Mucosa of descending colon (tissue), 3 donors: ENCODE measurements at regions not wholly inside any gene's neighbourhood (a gene's known extent, or its start where the extent isn't known, plus 50 kb on each side); places are given as distances from the start of the nearest gene placed in this dataset.

Experiments
- ATAC-seq: fragments of 200-7000 bp; cut with Tn5 transposase; one replicate; pipeline ENCODE4 v1.9.1; 2020; ENCODE audit warnings: mild to moderate bottlenecking, moderate library complexity
- DNase-seq, 3 donors: peaks; one replicate each; pipeline ENCODE4 v3.0.0-alpha.2; 2020
- H3K36me3 ChIP-seq: fragments of 200-600 bp; one replicate; pipeline ENCODE4 v1.8.0; 2021; ENCODE audit warnings: low read depth, mild to moderate bottlenecking
- H3K4me1 ChIP-seq: fragments of 200-600 bp; one replicate; pipeline ENCODE4 v1.8.0; 2021; ENCODE audit warnings: low read depth, mild to moderate bottlenecking
- H3K4me3 ChIP-seq: fragments of 200-600 bp; one replicate; pipeline ENCODE4 v1.8.0; 2021; ENCODE audit warnings: mild to moderate bottlenecking
- H3K9me3 ChIP-seq: fragments of 200-600 bp; one replicate; pipeline ENCODE4 v1.8.0; 2021; ENCODE audit warnings: mild to moderate bottlenecking
- CTCF ChIP-seq: fragments of 200-600 bp; IDR thresholded peaks from one replicate; pipeline ENCODE4 v1.8.0; 2022; ENCODE audit warnings: antibody characterized with exemption, mild to moderate bottlenecking
- intact Hi-C, 2 donors: fragments of 100-400 bp; cut with DNase I in 1 of 2; cut with micrococcal nuclease in 1 of 2; formaldehyde crosslinking; loops; one replicate each; pipeline versions ENCODE4 v1.11.0 to v1.11.1; 2022; cut with DNase I, micrococcal nuclease
- donor health status: DM: no; HTN: no; CAD: no; lungs with moderate emphysema.
- donor health status: DM: no; HTN: no; CAD: no.
- donor health status: DM: no; HTN: yes; CAD: no.

GRCh38 chr14:42002141-42002540, 395.5 kb downstream of the LRFN5 start:
- no peak for TF ChIP-seq CTCF
- no peak for ATAC-seq

GRCh38 chr14:42001431-42001830, 394.8 kb downstream of the LRFN5 start:
- ATAC-seq (no peak), DNase-seq (no peak)
- peaks cover 3% of the 10 kb centered on the region for H3K9me3 ChIP-seq
- H3K36me3 ChIP-seq = no peaks in the 10 kb centered on the region
- no peak overlapping the region for H3K4me3 ChIP-seq
- intact Hi-C loops = no loop called here
- H3K4me1 ChIP-seq = no peaks in the 10 kb centered on the region
- no peak for TF ChIP-seq CTCF

More at GRCh38 chr14:42002141-42002540, 395.5 kb downstream of the LRFN5 start:
- H3K9me3 ChIP-seq = peaks cover 3% of the 10 kb centered on the region
- intact Hi-C loops = no loop called here
- no peak overlapping the region for H3K4me3 ChIP-seq
- H3K36me3 ChIP-seq = no peaks in the 10 kb centered on the region
- DNase-seq = no peak
- H3K4me1 ChIP-seq = no peaks in the 10 kb centered on the region

- no peak for TF ChIP-seq CTCF
- Histone ChIP-seq H3K4me3 (no peak overlapping the region), H3K9me3 (peaks cover 3% of the 10 kb centered on the region), H3K4me1 (no peaks in the 10 kb centered on the region), H3K36me3 (no peaks in the 10 kb centered on the region)
- ATAC-seq (no peak), DNase-seq (no peak)
- intact Hi-C loops = no loop called here
Measured at GRCh38 chr14:42000450-42000849, 393.8 kb downstream of the LRFN5 start.

GRCh38 chr14:41993687-41994086, 387.0 kb downstream of the LRFN5 start:
- H3K36me3 ChIP-seq = no peaks in the 10 kb centered on the region
- TF ChIP-seq CTCF = no peak
- H3K9me3 ChIP-seq = peaks cover 5% of the 10 kb centered on the region
- no peak overlapping the region for H3K4me3 ChIP-seq
- ATAC-seq (no peak), DNase-seq (no peak)
- intact Hi-C loops = no loop called here
- H3K4me1 ChIP-seq = no peaks in the 10 kb centered on the region

- ATAC-seq (no peak), DNase-seq (no peak)
- Histone ChIP-seq H3K36me3 (no peaks in the 10 kb centered on the region), H3K4me1 (no peaks in the 10 kb centered on the region), H3K9me3 (peaks cover 8% of the 10 kb centered on the region), H3K4me3 (no peak overlapping the region)
- TF ChIP-seq CTCF = no peak
- intact Hi-C loops = no loop called here
Measured at GRCh38 chr14:41986700-41987099, 380.0 kb downstream of the LRFN5 start.

GRCh38 chr14:41986083-41986645, 379.5 kb downstream of the LRFN5 start:
- Histone ChIP-seq H3K4me1 (no peaks in the 10 kb centered on the region), H3K9me3 (peaks cover 5% of the 10 kb centered on the region), H3K36me3 (no peaks in the 10 kb centered on the region), H3K4me3 (no peak overlapping the region)
- intact Hi-C loops = no loop called here
- ATAC-seq = no peak
- TF ChIP-seq CTCF = no peak
- no peak for DNase-seq
